Esophagus squamous epithelium (tissue), 4 donors: ENCODE measurements at regions not wholly inside any gene's neighbourhood (a gene's known extent, or its start where the extent isn't known, plus 50 kb on each side); places are given as distances from the start of the nearest gene placed in this dataset.

ENCODE experiments used
- CTCF ChIP-seq, 6 experiments: fragments of 450-650 bp in 4 of 6; fragments of 200-600 bp in 2 of 6; sonication (generic) in 2 of 6; IDR thresholded peaks; one replicate each; pipeline ENCODE4 v1.5.1; 2016 to 2019; ENCODE audit warnings: antibody characterized with exemption in 6 of 6, mild to moderate bottlenecking in 4 of 6, moderate library complexity in 4 of 6
- POLR2A ChIP-seq, 4 donors: fragments of 450-650 bp; IDR thresholded peaks; one replicate each; pipeline ENCODE4 v1.6.1; 2017; ENCODE audit warnings: antibody characterized with exemption in 4 of 4, mild to moderate bottlenecking in 4 of 4, moderate library complexity in 3 of 4

- TF ChIP-seq CTCF (IDR thresholded peaks at IDR 0.05) (no peak), POLR2A (IDR thresholded peaks at IDR 0.05) (no peak)
Measured at GRCh38 chr12:46699986-46700385, 125.8 kb downstream of the SLC38A4 start.
